HepG2 (cell line): ENCODE measurements at regions not wholly inside any gene's neighbourhood (a gene's known extent, or its start where the extent isn't known, plus 50 kb on each side); places are given as distances from the start of the nearest gene placed in this dataset.

ENCODE experiments used
- ATAC-seq: fragments of 200-7000 bp; cut with Tn5 transposase; 3 replicates; pipeline ENCODE4 v1.9.1; 2020; ENCODE audit warnings: mild to moderate bottlenecking, moderate library complexity
- BruUV-seq: library from RNA; stranded (reverse); fragments of 400-500 nt; replicated peaks from 2 replicates; lab custom pipeline; 2021; lab: Mats Ljungman, UMichigan
- CTCF ChIA-PET: fragments of 300-600 bp; formaldehyde crosslinking; extraction: SDS; loops from one replicate; lab custom pipeline; 2021; ENCODE audit warnings: low total read pairs, inconsistent platforms, low intra/inter-chr PET ratio; lab: Yijun Ruan, JAX
- POLR2A ChIA-PET: fragments of 350-600 bp; sonication (Branson Sonifier 250); formaldehyde crosslinking; loops from one replicate; lab custom pipeline; 2020; ENCODE audit warnings: antibody characterized with exemption, inconsistent platforms; lab: Yijun Ruan, JAX
- DNase-seq: peaks from one replicate; pipeline ENCODE4 v3.0.0-alpha.2; 2015; ENCODE audit warnings: low spot score
- FAIRE-seq: peaks from 3 replicates; lab custom pipeline; 2011; peaks lifted over from hg19 to GRCh38; lab: Jason Lieb, UNC
- H2AFZ ChIP-seq: one replicate; pipeline ENCODE4 v1.6.1; 2011; ENCODE audit warnings: low read length, inconsistent platforms
- H3K27ac ChIP-seq: fragments of 300-600 bp; 3 replicates; pipeline ENCODE4 v1.8.0; 2011; ENCODE audit warnings: mixed run types, mild to moderate bottlenecking, mixed read lengths, low read length, inconsistent platforms; ENCODE audit not compliant: insufficient read depth; ENCODE audit errors: extremely low read length
- H3K27me3 ChIP-seq, 2 experiments: fragments of 200-600 bp in 1 of 2; 2 replicates in 1 of 2; 3 replicates in 1 of 2; pipeline versions ENCODE4 v1.6.0 to v1.8.0; 2011; ENCODE audit warnings: low read length in 2 of 2, mild to moderate bottlenecking in 2 of 2, moderate library complexity in 2 of 2, inconsistent platforms in 1 of 2; ENCODE audit not compliant: insufficient read depth in 2 of 2, control insufficient read depth in 1 of 2
- H3K36me3 ChIP-seq, 2 experiments: fragments of 200-600 bp in 1 of 2; replicated peaks in 1 of 2; 2 replicates in 1 of 2; 3 replicates in 1 of 2; pipeline versions ENCODE4 v1.5.1 to v1.8.0; 2011; ENCODE audit warnings: low read length in 2 of 2, inconsistent platforms in 1 of 2; ENCODE audit not compliant: insufficient read depth in 2 of 2, control insufficient read depth in 1 of 2
- H3K4me1 ChIP-seq: 2 replicates; pipeline ENCODE4 v1.5.1; 2012; ENCODE audit warnings: low read length, inconsistent platforms; ENCODE audit not compliant: insufficient read depth
- H3K4me2 ChIP-seq: 2 replicates; pipeline ENCODE4 v1.6.0; 2011; ENCODE audit warnings: low read depth, low read length, inconsistent platforms
- H3K4me3 ChIP-seq, 3 experiments: fragments of 200-600 bp in 1 of 3; sonication (generic), shearing (Covaris generic) in 1 of 3; replicated peaks in 1 of 3; 2 replicates each; pipeline ENCODE4 v1.5.1; 2011 to 2016; ENCODE audit warnings: low read length in 3 of 3, inconsistent platforms in 2 of 3, low read depth in 2 of 3, mild to moderate bottlenecking in 2 of 3, control low read depth in 1 of 3, mixed read lengths in 1 of 3; ENCODE audit not compliant: insufficient read depth in 1 of 3
- H3K79me2 ChIP-seq: one replicate; pipeline ENCODE4 v1.6.1; 2011; ENCODE audit warnings: low read length, inconsistent platforms; ENCODE audit not compliant: insufficient read depth
- H3K9ac ChIP-seq: 2 replicates; pipeline ENCODE4 v1.6.0; 2011; ENCODE audit warnings: mild to moderate bottlenecking, low read depth, low read length, inconsistent platforms; ENCODE audit not compliant: insufficient read depth
- H3K9me3 ChIP-seq: 2 replicates; pipeline ENCODE4 v1.5.1; 2012; ENCODE audit warnings: mild to moderate bottlenecking, low read length
- H4K20me1 ChIP-seq: 2 replicates; pipeline ENCODE4 v1.6.0; 2011; ENCODE audit warnings: inconsistent platforms, mild to moderate bottlenecking, low read length, moderate library complexity; ENCODE audit not compliant: insufficient read depth
- BHLHE40 ChIP-seq: IDR thresholded peaks from 2 replicates; pipeline ENCODE4 v1.6.1; 2011; ENCODE audit warnings: low read length, improper control_type of control experiment
- HCFC1 ChIP-seq: fragments of 150-350 bp; IDR thresholded peaks from 2 replicates; pipeline ENCODE4 v1.6.1; 2014; ENCODE audit warnings: low read depth, low read length
- NFKB2 ChIP-seq: sonication (generic); formaldehyde crosslinking; IDR thresholded peaks from 2 replicates; pipeline ENCODE4 v1.4.0; 2020; ENCODE audit warnings: missing genetic modification reagents, borderline replicate concordance
- POLR2AphosphoS2 ChIP-seq: IDR thresholded peaks from 2 replicates; pipeline ENCODE4 v1.6.1; 2011; ENCODE audit warnings: low read depth, low read length, improper control_type of control experiment
- PRMT3 ChIP-seq: sonication (generic); formaldehyde crosslinking; IDR thresholded peaks from 2 replicates; pipeline ENCODE4 v1.8.1; 2022; ENCODE audit warnings: low read depth, mild to moderate bottlenecking, moderate library complexity, missing genetic modification reagents, borderline replicate concordance
- ZFP37 ChIP-seq: sonication (generic); formaldehyde crosslinking; IDR thresholded peaks from 2 replicates; pipeline ENCODE4 v1.4.0; 2020; ENCODE audit warnings: missing genetic modification reagents, borderline replicate concordance
- ZFX ChIP-seq: sonication (generic); formaldehyde crosslinking; IDR thresholded peaks from 2 replicates; pipeline ENCODE4 v1.4.0; 2020; ENCODE audit warnings: mild to moderate bottlenecking, low read depth, missing genetic modification reagents, moderate library complexity
- ZKSCAN8 ChIP-seq: IDR thresholded peaks from 2 replicates; pipeline ENCODE4 v1.6.1; 2016; ENCODE audit warnings: borderline replicate concordance, missing genetic modification reagents, missing compliant biosample characterization
- ZNF44 ChIP-seq: sonication (generic); formaldehyde crosslinking; IDR thresholded peaks from 2 replicates; pipeline ENCODE4 v1.5.1; 2020; ENCODE audit warnings: mild to moderate bottlenecking, missing genetic modification reagents
- ZNF564 ChIP-seq: sonication (generic); formaldehyde crosslinking; IDR thresholded peaks from 2 replicates; pipeline ENCODE4 v1.8.1; 2023; ENCODE audit warnings: mild to moderate bottlenecking, missing genetic modification reagents
- ZNF879 ChIP-seq: sonication (generic); formaldehyde crosslinking; IDR thresholded peaks from 2 replicates; pipeline ENCODE4 v1.8.1; 2023; ENCODE audit warnings: missing genetic modification reagents
- ZSCAN30 ChIP-seq: sonication (generic); formaldehyde crosslinking; IDR thresholded peaks from 2 replicates; pipeline ENCODE4 v1.5.0; 2020; ENCODE audit warnings: mild to moderate bottlenecking, missing genetic modification reagents
- WGBS: methylation state at CpG from one replicate; pipeline ENCODE4 v1.1.6; 2017; ENCODE audit warnings: low lambda C conversion rate; 5-methylcytosine and 5-hydroxymethylcytosine counted together
- in situ Hi-C: cut with HindIII; loops from 2 replicates; pipeline ENCODE4 v1.10.0; 2017; ENCODE audit warnings: low pct_unique_long_range_greater_than_20kb; ENCODE audit not compliant: extremely low pct_ligation_motif_present
- intact Hi-C: fragments of 100-400 bp; cut with micrococcal nuclease; formaldehyde crosslinking; loops from one replicate; pipeline ENCODE4 v1.10.0; 2022; ENCODE audit not compliant: unreplicated experiment
- TF ChIP-seq, protein P1 (sequence below), 2 experiments: sonication (generic) in 1 of 2; formaldehyde crosslinking in 1 of 2; IDR thresholded peaks; 2 replicates each; pipeline versions ENCODE4 v1.5.1 to v1.6.1; 2011 to 2020; ENCODE audit warnings: borderline replicate concordance in 1 of 2, low read depth in 1 of 2, low read length in 1 of 2, mild to moderate bottlenecking in 1 of 2, missing genetic modification reagents in 1 of 2, moderate library complexity in 1 of 2
- TF ChIP-seq, protein P2 (sequence below): sonication (generic); formaldehyde crosslinking; IDR thresholded peaks from 2 replicates; pipeline ENCODE4 v1.9.0; 2021; ENCODE audit warnings: mild to moderate bottlenecking, missing genetic modification reagents
- TF ChIP-seq, protein P3 (sequence below): sonication (generic); formaldehyde crosslinking; IDR thresholded peaks from 2 replicates; pipeline ENCODE4 v1.5.0; 2020; ENCODE audit warnings: mild to moderate bottlenecking, missing genetic modification reagents

DNA sequence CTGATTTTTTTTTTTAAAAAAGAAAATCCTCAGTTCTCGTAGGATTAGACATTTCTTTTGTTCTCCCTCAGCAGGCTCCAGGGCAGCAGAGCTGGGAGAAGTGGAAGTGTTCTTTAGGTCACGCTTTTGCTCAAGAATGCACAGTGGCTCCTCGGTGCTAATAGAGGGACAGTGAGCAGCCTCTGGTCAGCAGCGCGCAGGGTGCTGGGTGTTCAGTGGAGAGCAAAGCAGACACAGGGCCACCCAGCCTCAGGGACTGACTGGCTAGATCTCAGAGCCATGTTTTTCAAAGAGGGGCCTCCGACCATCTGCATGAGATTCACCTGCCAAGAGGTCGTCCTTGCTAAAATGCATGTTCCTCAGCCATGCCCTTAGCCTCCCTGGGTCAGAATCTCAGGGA is 218.8 kb downstream of the HAUS1 start:
- no peak overlapping the region for H3K27ac ChIP-seq
- in situ Hi-C loops: no loop called here

More for the DNA sequence above, 218.8 kb downstream of the HAUS1 start:
- Histone ChIP-seq H3K36me3 (no peaks in the 10 kb centered on the region), H3K9me3 (no peaks in the 10 kb centered on the region), H3K79me2 (no peaks in the 10 kb centered on the region), H3K9ac (no peak overlapping the region), H3K4me1 (no peaks in the 10 kb centered on the region), H2AFZ (no peak overlapping the region), H3K4me2 (no peak overlapping the region), H3K4me3 (no peak overlapping the region), H3K27me3 (peaks cover 3 to 31% of the 10 kb centered on the region in 2 experiments; a peak in 3 of 5 replicates), H4K20me1 (no peaks in the 10 kb centered on the region)
- FAIRE-seq (no peak), ATAC-seq (no peak), DNase-seq (no peak)
- intact Hi-C loops: no loop called here
- TF ChIP-seq ZKSCAN8 (CRISPR knock-in tag) (no peak), POLR2AphosphoS2 (no peak), PRMT3 (CRISPR knock-in tag) (no peak), ZNF564 (CRISPR knock-in tag) (no peak), ZFX (no peak), NFKB2 (CRISPR knock-in tag) (no peak), ZNF879 (CRISPR knock-in tag) (no peak), BHLHE40 (no peak), ZSCAN30 (CRISPR knock-in tag) (no peak), ZFP37 (CRISPR knock-in tag) (no peak), ZNF44 (CRISPR knock-in tag) (no peak), HCFC1 (no peak)
- TF ChIP-seq, protein P1, sequence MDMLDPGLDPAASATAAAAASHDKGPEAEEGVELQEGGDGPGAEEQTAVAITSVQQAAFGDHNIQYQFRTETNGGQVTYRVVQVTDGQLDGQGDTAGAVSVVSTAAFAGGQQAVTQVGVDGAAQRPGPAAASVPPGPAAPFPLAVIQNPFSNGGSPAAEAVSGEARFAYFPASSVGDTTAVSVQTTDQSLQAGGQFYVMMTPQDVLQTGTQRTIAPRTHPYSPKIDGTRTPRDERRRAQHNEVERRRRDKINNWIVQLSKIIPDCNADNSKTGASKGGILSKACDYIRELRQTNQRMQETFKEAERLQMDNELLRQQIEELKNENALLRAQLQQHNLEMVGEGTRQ (IDR thresholded peaks at IDR 0.05; ENCODE audit: low read depth, low read length): no peak
- TF ChIP-seq, protein P1 (CRISPR knock-in tag; IDR thresholded peaks at IDR 0.05; ENCODE audit: borderline replicate concordance): no peak
- TF ChIP-seq, protein P2, sequence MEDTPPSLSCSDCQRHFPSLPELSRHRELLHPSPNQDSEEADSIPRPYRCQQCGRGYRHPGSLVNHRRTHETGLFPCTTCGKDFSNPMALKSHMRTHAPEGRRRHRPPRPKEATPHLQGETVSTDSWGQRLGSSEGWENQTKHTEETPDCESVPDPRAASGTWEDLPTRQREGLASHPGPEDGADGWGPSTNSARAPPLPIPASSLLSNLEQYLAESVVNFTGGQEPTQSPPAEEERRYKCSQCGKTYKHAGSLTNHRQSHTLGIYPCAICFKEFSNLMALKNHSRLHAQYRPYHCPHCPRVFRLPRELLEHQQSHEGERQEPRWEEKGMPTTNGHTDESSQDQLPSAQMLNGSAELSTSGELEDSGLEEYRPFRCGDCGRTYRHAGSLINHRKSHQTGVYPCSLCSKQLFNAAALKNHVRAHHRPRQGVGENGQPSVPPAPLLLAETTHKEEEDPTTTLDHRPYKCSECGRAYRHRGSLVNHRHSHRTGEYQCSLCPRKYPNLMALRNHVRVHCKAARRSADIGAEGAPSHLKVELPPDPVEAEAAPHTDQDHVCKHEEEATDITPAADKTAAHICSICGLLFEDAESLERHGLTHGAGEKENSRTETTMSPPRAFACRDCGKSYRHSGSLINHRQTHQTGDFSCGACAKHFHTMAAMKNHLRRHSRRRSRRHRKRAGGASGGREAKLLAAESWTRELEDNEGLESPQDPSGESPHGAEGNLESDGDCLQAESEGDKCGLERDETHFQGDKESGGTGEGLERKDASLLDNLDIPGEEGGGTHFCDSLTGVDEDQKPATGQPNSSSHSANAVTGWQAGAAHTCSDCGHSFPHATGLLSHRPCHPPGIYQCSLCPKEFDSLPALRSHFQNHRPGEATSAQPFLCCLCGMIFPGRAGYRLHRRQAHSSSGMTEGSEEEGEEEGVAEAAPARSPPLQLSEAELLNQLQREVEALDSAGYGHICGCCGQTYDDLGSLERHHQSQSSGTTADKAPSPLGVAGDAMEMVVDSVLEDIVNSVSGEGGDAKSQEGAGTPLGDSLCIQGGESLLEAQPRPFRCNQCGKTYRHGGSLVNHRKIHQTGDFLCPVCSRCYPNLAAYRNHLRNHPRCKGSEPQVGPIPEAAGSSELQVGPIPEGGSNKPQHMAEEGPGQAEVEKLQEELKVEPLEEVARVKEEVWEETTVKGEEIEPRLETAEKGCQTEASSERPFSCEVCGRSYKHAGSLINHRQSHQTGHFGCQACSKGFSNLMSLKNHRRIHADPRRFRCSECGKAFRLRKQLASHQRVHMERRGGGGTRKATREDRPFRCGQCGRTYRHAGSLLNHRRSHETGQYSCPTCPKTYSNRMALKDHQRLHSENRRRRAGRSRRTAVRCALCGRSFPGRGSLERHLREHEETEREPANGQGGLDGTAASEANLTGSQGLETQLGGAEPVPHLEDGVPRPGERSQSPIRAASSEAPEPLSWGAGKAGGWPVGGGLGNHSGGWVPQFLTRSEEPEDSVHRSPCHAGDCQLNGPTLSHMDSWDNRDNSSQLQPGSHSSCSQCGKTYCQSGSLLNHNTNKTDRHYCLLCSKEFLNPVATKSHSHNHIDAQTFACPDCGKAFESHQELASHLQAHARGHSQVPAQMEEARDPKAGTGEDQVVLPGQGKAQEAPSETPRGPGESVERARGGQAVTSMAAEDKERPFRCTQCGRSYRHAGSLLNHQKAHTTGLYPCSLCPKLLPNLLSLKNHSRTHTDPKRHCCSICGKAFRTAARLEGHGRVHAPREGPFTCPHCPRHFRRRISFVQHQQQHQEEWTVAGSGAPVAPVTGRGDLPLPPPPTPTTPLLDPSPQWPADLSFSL (CRISPR knock-in tag): no peak
- TF ChIP-seq, protein P3, sequence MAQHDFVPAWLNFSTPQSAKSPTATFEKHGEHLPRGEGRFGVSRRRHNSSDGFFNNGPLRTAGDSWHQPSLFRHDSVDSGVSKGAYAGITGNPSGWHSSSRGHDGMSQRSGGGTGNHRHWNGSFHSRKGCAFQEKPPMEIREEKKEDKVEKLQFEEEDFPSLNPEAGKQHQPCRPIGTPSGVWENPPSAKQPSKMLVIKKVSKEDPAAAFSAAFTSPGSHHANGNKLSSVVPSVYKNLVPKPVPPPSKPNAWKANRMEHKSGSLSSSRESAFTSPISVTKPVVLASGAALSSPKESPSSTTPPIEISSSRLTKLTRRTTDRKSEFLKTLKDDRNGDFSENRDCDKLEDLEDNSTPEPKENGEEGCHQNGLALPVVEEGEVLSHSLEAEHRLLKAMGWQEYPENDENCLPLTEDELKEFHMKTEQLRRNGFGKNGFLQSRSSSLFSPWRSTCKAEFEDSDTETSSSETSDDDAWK (CRISPR knock-in tag): no peak
- ChIA-PET POLR2A (no interaction called here), CTCF (no interaction called here)
- BruUV-seq: no TSS peak
- 29% methylated on average over 5 of the region's 7 CpGs for WGBS
